Mesodermal cell (in vitro differentiated cells): ENCODE measurements at regions not wholly inside any gene's neighbourhood (a gene's known extent, or its start where the extent isn't known, plus 50 kb on each side); places are given as distances from the start of the nearest gene placed in this dataset.

Experiments used
- H3K27ac ChIP-seq: 2 replicates; pipeline ENCODE4 v1.7.0; 2013; ENCODE audit warnings: mild to moderate bottlenecking, low read depth, low read length, moderate library complexity; ENCODE audit not compliant: severe bottlenecking
- H3K36me3 ChIP-seq: 2 replicates; pipeline ENCODE4 v1.7.1; 2013; ENCODE audit warnings: mild to moderate bottlenecking, low read length, moderate library complexity; ENCODE audit not compliant: control insufficient read depth, insufficient read depth
- H3K4me1 ChIP-seq: one replicate; pipeline ENCODE4 v1.7.1; 2013; ENCODE audit warnings: mild to moderate bottlenecking, low read length; ENCODE audit not compliant: insufficient read depth, control insufficient read depth, poor library complexity, severe bottlenecking
- H3K4me3 ChIP-seq: 2 replicates; pipeline ENCODE4 v1.7.0; 2013; ENCODE audit warnings: low read length, control low read depth, mild to moderate bottlenecking; ENCODE audit not compliant: insufficient read depth, poor library complexity, severe bottlenecking; ENCODE audit errors: extremely low read depth
- H3K9me3 ChIP-seq: 2 replicates; pipeline ENCODE4 v1.7.1; 2013; ENCODE audit warnings: mild to moderate bottlenecking, low read length, moderate library complexity; ENCODE audit not compliant: control insufficient read depth
- WGBS, 2 experiments: methylation state at CpG; one replicate each; pipeline ENCODE4 v1.1.5; 2013; ENCODE audit warnings: missing lambda C conversion rate in 2 of 2; ENCODE audit not compliant: insufficient coverage in 2 of 2; 5-methylcytosine and 5-hydroxymethylcytosine counted together

GRCh38 chr1:55559842-55560241 lies 344.7 kb upstream of the USP24 start:
- H3K4me3 ChIP-seq = no peak overlapping the region
- no peak overlapping the region for H3K27ac ChIP-seq
- no peaks in the 10 kb centered on the region for H3K4me1 ChIP-seq
- no peaks in the 10 kb centered on the region for H3K9me3 ChIP-seq
- WGBS, 2 experiments = 83 to 86% methylated on average over 3 of the region's 6 CpGs
- no peaks in the 10 kb centered on the region for H3K36me3 ChIP-seq

DNA sequence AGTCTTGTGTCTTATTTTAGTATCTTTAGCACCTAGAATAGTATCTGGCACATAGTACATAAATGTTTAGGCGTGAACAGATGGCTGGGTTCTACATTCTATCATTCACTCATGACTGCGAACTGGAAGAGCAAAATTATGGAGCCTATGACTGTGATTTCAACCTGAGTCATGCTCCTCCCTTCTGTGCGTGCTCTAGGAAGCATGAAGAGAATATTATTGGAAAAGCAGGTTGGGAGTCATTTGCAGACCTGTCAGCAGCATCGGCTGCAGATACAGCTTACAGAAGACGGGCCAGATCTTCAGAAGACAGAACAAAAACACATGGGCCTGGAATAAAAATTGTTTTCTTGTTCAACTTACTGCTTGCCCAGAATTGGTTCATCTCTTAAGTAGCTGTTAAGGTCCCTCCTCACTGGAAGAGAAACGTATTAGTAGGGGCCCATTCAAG lies 344.0 kb upstream of the USP24 start:
- Histone ChIP-seq H3K4me3 (no peak overlapping the region), H3K27ac (no peak overlapping the region), H3K36me3 (no peaks in the 10 kb centered on the region), H3K4me1 (no peaks in the 10 kb centered on the region), H3K9me3 (no peaks in the 10 kb centered on the region)
- 90 to 92% methylated on average over 4 to 5 of the region's 6 CpGs for WGBS, 2 experiments

- 94 to 100% methylated on average over 2 of the region's 3 CpGs for WGBS, 2 experiments
Observed at GRCh38 chr1:55558515-55558914, 343.4 kb upstream of the USP24 start.

DNA sequence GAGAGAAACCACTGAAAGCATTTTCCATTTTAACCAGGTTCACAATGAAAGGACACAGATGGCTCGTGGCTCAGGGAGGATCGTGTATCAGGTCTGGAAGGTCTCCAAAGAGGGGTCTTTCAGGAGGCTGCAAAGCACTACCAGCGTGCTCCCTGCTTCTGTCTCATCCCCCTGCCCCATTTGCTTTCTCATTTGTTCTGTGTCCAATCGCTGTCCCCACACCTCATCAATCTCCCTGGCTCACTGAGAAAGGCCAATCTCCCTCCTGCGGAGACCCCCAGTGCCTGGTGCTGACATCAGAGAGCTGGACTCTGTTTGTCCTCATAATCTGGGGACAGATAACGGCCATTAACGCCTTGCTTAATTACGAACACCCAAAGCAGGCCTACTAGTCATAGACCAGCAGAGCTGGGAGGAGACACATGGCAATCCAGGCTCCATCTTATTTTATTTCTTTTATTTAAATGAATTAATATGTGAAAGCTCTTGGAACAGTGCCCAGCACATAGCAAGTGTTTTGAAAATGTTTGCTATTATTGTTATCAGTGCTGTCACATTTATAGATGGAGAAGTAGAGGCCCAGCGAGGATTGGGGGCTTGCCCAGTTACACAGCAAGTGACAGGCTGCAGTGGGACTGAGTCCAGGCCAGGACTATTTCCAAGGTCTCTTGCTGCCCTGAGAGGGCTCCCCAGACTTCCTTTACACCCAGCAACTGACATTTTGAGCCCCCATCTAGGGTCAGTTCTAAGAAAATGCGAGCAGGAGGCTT lies 341.0 kb upstream of the USP24 start:
- H3K27ac ChIP-seq = no peak overlapping the region
- 74 to 87% methylated on average over 7 to 8 of the region's 10 CpGs for WGBS, 2 experiments

More at GRCh38 chr1:55558515-55558914, 343.4 kb upstream of the USP24 start:
- Histone ChIP-seq H3K9me3 (no peaks in the 10 kb centered on the region), H3K36me3 (no peaks in the 10 kb centered on the region), H3K27ac (no peak overlapping the region), H3K4me1 (no peaks in the 10 kb centered on the region), H3K4me3 (no peak overlapping the region)

GRCh38 chr1:55554611-55555010 lies 339.4 kb upstream of the USP24 start:
- Histone ChIP-seq H3K36me3 (no peaks in the 10 kb centered on the region), H3K27ac (no peak overlapping the region), H3K4me1 (no peaks in the 10 kb centered on the region), H3K4me3 (no peak overlapping the region), H3K9me3 (no peaks in the 10 kb centered on the region)
- 89% methylated on average over 3 of the region's 3 CpGs; no CpG with 5 or more reads in 1 of the 2 experiments for WGBS, 2 experiments

More for the DNA sequence above, 341.0 kb upstream of the USP24 start:
- Histone ChIP-seq H3K9me3 (no peaks in the 10 kb centered on the region), H3K4me1 (no peaks in the 10 kb centered on the region), H3K4me3 (no peak overlapping the region), H3K36me3 (no peaks in the 10 kb centered on the region)

DNA sequence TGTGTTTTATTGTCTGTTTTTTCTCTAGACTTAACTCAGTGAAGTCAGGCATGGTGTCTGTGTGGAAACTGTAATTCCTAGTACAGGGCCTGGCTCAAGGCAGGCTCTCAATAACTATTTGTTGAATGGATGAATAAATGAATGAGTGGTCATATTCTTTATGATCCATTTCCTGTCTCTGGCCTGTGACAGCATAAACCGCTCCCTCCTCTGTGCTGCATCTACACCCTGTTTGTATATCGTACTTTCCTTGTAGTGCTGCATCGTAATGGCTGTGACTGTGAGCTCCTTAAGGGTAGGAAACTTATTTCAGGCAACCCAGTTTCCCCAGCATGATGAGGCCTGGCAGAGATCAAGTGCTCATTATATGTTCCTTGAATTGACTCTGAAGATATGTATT lies 337.5 kb upstream of the USP24 start:
- Histone ChIP-seq H3K27ac (no peak overlapping the region), H3K9me3 (no peaks in the 10 kb centered on the region), H3K36me3 (no peaks in the 10 kb centered on the region), H3K4me1 (no peaks in the 10 kb centered on the region), H3K4me3 (no peak overlapping the region)
- WGBS, 2 experiments = 100% methylated on average over 1 of the region's 3 CpGs; no CpG with 5 or more reads in 1 of the 2 experiments

DNA sequence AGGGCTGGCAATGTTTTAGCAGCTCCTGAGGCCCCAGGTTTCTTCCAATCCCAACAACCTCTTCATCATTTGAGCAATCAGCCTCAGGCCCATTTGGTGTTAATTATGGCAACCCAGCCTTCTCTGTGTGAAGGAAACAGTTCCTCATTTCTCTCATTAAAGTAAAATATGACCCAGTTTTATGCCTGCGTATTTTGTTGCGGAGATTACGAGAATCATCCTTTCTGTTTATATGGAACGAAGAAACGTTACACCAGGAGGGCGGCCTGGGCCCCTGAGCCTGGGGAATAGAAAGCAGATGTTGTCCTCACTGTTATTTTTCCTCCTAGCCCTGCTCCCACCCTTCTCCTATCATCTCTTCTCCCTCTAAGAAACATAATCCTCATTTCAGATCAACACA lies 332.2 kb upstream of the USP24 start:
- Histone ChIP-seq H3K4me1 (no peaks in the 10 kb centered on the region), H3K4me3 (no peak overlapping the region), H3K36me3 (no peaks in the 10 kb centered on the region), H3K9me3 (no peaks in the 10 kb centered on the region), H3K27ac (no peak overlapping the region)
- 96 to 98% methylated on average over 6 of the region's 6 CpGs for WGBS, 2 experiments

DNA sequence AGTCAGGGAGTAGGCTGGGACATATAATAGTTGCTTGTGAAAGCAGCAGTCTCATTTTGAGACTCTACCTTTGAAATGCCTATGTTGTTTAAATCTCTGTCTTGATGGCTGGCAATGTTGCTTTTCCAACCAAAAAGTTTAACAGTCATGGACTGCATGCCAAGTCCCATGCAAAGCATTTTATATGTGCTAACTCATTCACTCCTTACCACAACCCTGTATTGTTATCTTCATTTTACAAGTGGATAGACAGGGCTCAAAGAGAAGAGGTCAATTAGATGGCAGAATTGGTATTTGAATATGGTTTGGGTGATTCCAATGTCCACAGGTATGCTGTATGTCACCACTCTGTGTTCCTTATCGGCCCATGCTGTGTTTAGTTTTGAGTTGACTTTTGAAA lies 331.4 kb upstream of the USP24 start:
- Histone ChIP-seq H3K4me3 (no peak overlapping the region), H3K27ac (no peak overlapping the region), H3K9me3 (no peaks in the 10 kb centered on the region), H3K36me3 (no peaks in the 10 kb centered on the region), H3K4me1 (no peaks in the 10 kb centered on the region)
- WGBS, 2 experiments = 100% methylated on average over 1 of the region's 1 CpG; no CpG with 5 or more reads in 1 of the 2 experiments

DNA sequence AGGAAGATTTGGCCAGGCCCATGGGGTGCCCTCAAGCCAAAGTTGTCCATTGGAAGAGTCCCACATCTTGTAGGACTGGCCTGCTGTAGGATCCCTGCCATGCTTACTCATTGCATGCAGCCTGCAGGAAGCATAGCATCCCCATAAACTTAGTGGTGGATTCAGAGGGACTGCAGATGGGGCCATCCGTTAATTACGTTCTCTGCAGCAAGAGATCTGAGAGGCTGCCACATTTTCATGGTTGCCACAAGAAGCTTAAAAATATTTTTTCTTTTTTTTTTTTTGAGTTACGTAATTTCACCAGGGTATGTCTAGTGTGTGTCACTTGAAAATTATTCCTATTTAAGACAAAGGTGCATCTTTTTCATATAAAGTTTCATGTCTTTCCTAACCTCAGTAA lies 329.7 kb upstream of the USP24 start:
- no peak overlapping the region for H3K27ac ChIP-seq

DNA sequence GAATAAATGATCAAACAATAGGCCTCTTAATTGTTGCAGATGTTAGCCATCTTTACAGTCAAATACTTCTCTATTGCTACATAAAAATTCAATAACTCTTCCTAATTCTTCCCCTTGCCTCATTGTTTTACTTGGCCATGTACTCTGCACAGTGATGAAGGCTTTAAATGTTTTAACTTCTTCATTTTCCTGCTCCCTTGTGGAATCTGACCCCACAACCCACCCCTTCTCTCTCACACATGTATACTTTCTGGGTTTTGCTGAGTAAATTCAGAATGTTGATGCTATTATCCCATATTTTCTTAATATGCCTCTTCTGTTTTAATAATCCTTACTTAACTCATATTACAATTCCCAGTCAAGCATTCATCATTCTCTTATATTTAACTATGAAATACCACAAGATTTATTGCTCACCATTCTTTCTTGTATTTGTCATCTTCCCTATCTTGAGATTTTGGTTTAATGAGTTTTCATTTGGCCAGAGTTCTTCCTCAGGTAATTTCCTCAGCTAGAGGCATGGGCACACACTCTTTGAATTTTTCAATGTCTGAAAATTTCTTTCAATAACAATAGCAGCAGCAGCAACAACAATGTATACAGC lies 327.8 kb upstream of the USP24 start:
- Histone ChIP-seq H3K9me3 (no peaks in the 10 kb centered on the region), H3K4me1 (no peaks in the 10 kb centered on the region), H3K36me3 (no peaks in the 10 kb centered on the region), H3K27ac (no peak overlapping the region), H3K4me3 (no peak overlapping the region)

More for the DNA sequence above, 329.7 kb upstream of the USP24 start:
- WGBS, 2 experiments = 100% methylated on average over 2 of the region's 3 CpGs; no CpG with 5 or more reads in 1 of the 2 experiments
- no peaks in the 10 kb centered on the region for H3K9me3 ChIP-seq
- no peaks in the 10 kb centered on the region for H3K36me3 ChIP-seq
- no peaks in the 10 kb centered on the region for H3K4me1 ChIP-seq
- no peak overlapping the region for H3K4me3 ChIP-seq

GRCh38 chr1:55541296-55541695 lies 326.1 kb upstream of the USP24 start:
- no peaks in the 10 kb centered on the region for H3K4me1 ChIP-seq
- H3K4me3 ChIP-seq = no peak overlapping the region
- H3K36me3 ChIP-seq = no peaks in the 10 kb centered on the region
- H3K27ac ChIP-seq = no peak overlapping the region
- H3K9me3 ChIP-seq = no peaks in the 10 kb centered on the region
- WGBS, 2 experiments = no CpG with 5 or more reads among the region's 1 CpG
